HCT116 (cell line): ENCODE measurements at regions not wholly inside any gene's neighbourhood (a gene's known extent, or its start where the extent isn't known, plus 50 kb on each side); places are given as distances from the start of the nearest gene placed in this dataset.

Experiments used
- ATAC-seq: fragments of 200-7000 bp; cut with Tn5 transposase; 2 replicates; pipeline ENCODE4 v1.9.1; 2020; ENCODE audit warnings: mild to moderate bottlenecking, moderate library complexity
- BruUV-seq: library from RNA; stranded (reverse); fragments of 400-500 nt; replicated peaks from 2 replicates; lab custom pipeline; 2021; lab: Mats Ljungman, UMichigan
- CTCF ChIA-PET: fragments of 300-600 bp; sonication (Branson Sonifier 250); formaldehyde crosslinking; loops from one replicate; lab custom pipeline; 2021; ENCODE audit warnings: antibody characterized with exemption; lab: Charles Lee
- POLR2A ChIA-PET: fragments of 300-600, 350-600 bp; sonication (Branson Sonifier 250); formaldehyde crosslinking; loops from one replicate; lab custom pipeline; 2021; ENCODE audit warnings: antibody characterized with exemption; lab: Charles Lee
- RAD21 ChIA-PET, 2 experiments: fragments of 300-600 bp; sonication (Branson Sonifier 250); formaldehyde crosslinking; loops; one replicate each; lab custom pipeline; 2023; ENCODE audit warnings: low total read pairs in 2 of 2; ENCODE audit not compliant: uncharacterized antibody in 2 of 2, unreplicated experiment in 2 of 2, low non-redundant PET in 1 of 2; lab: Charles Lee
- DNase-seq: peaks from one replicate; pipeline ENCODE4 v3.0.0-alpha.2; 2010; ENCODE audit warnings: low read depth, low spot score
- H2AFZ ChIP-seq: fragments of 200-600 bp; shearing (Covaris generic), sonication (generic); 2 replicates; pipeline ENCODE4 v1.6.1; 2017; ENCODE audit warnings: low read depth, mixed run types, mixed read lengths, antibody characterized with exemption, low read length; ENCODE audit not compliant: poor library complexity, severe bottlenecking
- H3K27ac ChIP-seq: 2 replicates; pipeline ENCODE4 v1.5.1; 2012; ENCODE audit warnings: low read depth, low read length
- H3K27me3 ChIP-seq: fragments of 200-600 bp; sonication (generic); 2 replicates; pipeline ENCODE4 v1.6.1; 2016; ENCODE audit warnings: mixed run types, low read length, mixed read lengths; ENCODE audit not compliant: insufficient read depth
- H3K36me3 ChIP-seq, 2 experiments: fragments of 200-500 bp in 1 of 2; fragments of 200-600 bp in 1 of 2; sonication (Bioruptor generic) in 1 of 2; sonication (generic) in 1 of 2; 2 replicates each; pipeline versions ENCODE4 v1.5.1 to v1.6.1; 2014 to 2016; ENCODE audit warnings: low read length in 2 of 2, inconsistent platforms in 1 of 2, mixed read lengths in 1 of 2, mixed run types in 1 of 2; ENCODE audit not compliant: insufficient read depth in 2 of 2, control insufficient read depth in 1 of 2
- H3K4me1 ChIP-seq, 2 experiments: fragments of 200-600 bp in 1 of 2; sonication (generic) in 1 of 2; 2 replicates each; pipeline versions ENCODE4 v1.5.1 to v1.6.1; 2012 to 2017; ENCODE audit warnings: low read length in 2 of 2, inconsistent platforms in 1 of 2, mild to moderate bottlenecking in 1 of 2, mixed read lengths in 1 of 2, mixed run types in 1 of 2, moderate library complexity in 1 of 2; ENCODE audit not compliant: insufficient read depth in 2 of 2, control insufficient read depth in 1 of 2
- H3K4me2 ChIP-seq: fragments of 200-600 bp; sonication (generic); 2 replicates; pipeline ENCODE4 v1.6.1; 2017; ENCODE audit warnings: mixed run types, low read length, mixed read lengths
- H3K4me3 ChIP-seq, 2 experiments: fragments of 200-600 bp in 1 of 2; sonication (generic) in 1 of 2; replicated peaks in 1 of 2; 2 replicates each; pipeline ENCODE4 v1.5.1; 2011 to 2016; ENCODE audit warnings: low read length in 2 of 2, control low read depth in 1 of 2, low read depth in 1 of 2, mild to moderate bottlenecking in 1 of 2, mixed read lengths in 1 of 2, mixed run types in 1 of 2
- H3K79me2 ChIP-seq: fragments of 200-600 bp; sonication (generic); 2 replicates; pipeline ENCODE4 v1.6.1; 2017; ENCODE audit warnings: mild to moderate bottlenecking, mixed run types, low read length, moderate library complexity, mixed read lengths; ENCODE audit not compliant: insufficient read depth
- H3K9ac ChIP-seq: fragments of 200-600 bp; sonication (generic); 2 replicates; pipeline ENCODE4 v1.6.1; 2016; ENCODE audit warnings: low read length, mixed read lengths
- H3K9me2 ChIP-seq: fragments of 200-600 bp; sonication (generic), shearing (Covaris generic); 2 replicates; pipeline ENCODE4 v1.6.1; 2017; ENCODE audit warnings: mixed run types, mild to moderate bottlenecking, moderate library complexity; ENCODE audit not compliant: insufficient read depth
- H3K9me3 ChIP-seq, 2 experiments: fragments of 200-500 bp in 1 of 2; fragments of 200-600 bp in 1 of 2; sonication (Bioruptor generic) in 1 of 2; sonication (generic) in 1 of 2; 2 replicates each; pipeline ENCODE4 v1.6.1; 2014 to 2017; ENCODE audit warnings: low read length in 2 of 2, mixed read lengths in 2 of 2, inconsistent platforms in 1 of 2, low read depth in 1 of 2, mild to moderate bottlenecking in 1 of 2, mixed run types in 1 of 2, moderate library complexity in 1 of 2; ENCODE audit not compliant: control insufficient read depth in 1 of 2, insufficient read depth in 1 of 2
- H4K20me1 ChIP-seq: fragments of 200-600 bp; sonication (generic), shearing (Covaris generic); 2 replicates; pipeline ENCODE4 v1.6.1; 2017; ENCODE audit warnings: mixed run types, mild to moderate bottlenecking, moderate library complexity; ENCODE audit not compliant: insufficient read depth
- CEBPB ChIP-seq: IDR thresholded peaks from 2 replicates; pipeline ENCODE4 v1.6.1; 2012; ENCODE audit warnings: low read depth
- ELF1 ChIP-seq: IDR thresholded peaks from 2 replicates; pipeline ENCODE4 v1.6.1; 2012; ENCODE audit warnings: low read depth, borderline replicate concordance
- EZH2phosphoT487 ChIP-seq: fragments of 200-600 bp; IDR thresholded peaks from 2 replicates; pipeline ENCODE4 v1.6.1; 2018; ENCODE audit warnings: antibody characterized with exemption, borderline replicate concordance
- POLR2AphosphoS5 ChIP-seq: IDR thresholded peaks from 2 replicates; pipeline ENCODE4 v1.6.1; 2011; ENCODE audit warnings: mild to moderate bottlenecking, low read depth, low read length, moderate library complexity
- RAD21 ChIP-seq: IDR thresholded peaks from 2 replicates; pipeline ENCODE4 v1.6.1; 2012; ENCODE audit warnings: low read depth, mild to moderate bottlenecking
- SP1 ChIP-seq: IDR thresholded peaks from 2 replicates; pipeline ENCODE4 v1.6.1; 2012; ENCODE audit warnings: low read depth
- SRF ChIP-seq: IDR thresholded peaks from 2 replicates; pipeline ENCODE4 v1.6.1; 2012; ENCODE audit warnings: low read depth
- YY1 ChIP-seq: IDR thresholded peaks from 2 replicates; pipeline ENCODE4 v1.6.1; 2011; ENCODE audit warnings: low read length, low read depth, moderate library complexity, mild to moderate bottlenecking; ENCODE audit not compliant: insufficient replicate concordance; ENCODE audit errors: extremely low read depth
- ZFX ChIP-seq: fragments of 450-650 bp; IDR thresholded peaks from 2 replicates; pipeline ENCODE4 v1.6.1; 2017
- intact Hi-C: fragments of 100-400 bp; cut with micrococcal nuclease; formaldehyde crosslinking; loops from 2 replicates; pipeline ENCODE4 v1.10.0; 2022
- TF ChIP-seq, protein P1 (sequence below): IDR thresholded peaks from 2 replicates; pipeline ENCODE4 v1.6.1; 2011; ENCODE audit warnings: mild to moderate bottlenecking, low read length, moderate library complexity; ENCODE audit not compliant: insufficient replicate concordance; ENCODE audit errors: extremely low read depth
- TF ChIP-seq, protein P2 (sequence below), 3 experiments: fragments of 200-600 bp in 1 of 3; sonication (generic) in 1 of 3; IDR thresholded peaks in 2 of 3; conservative IDR thresholded peaks in 1 of 3; 2 replicates each; pipeline ENCODE4 v1.5.1; 2012 to 2017; ENCODE audit warnings: low read depth in 2 of 3, low read length in 2 of 3, antibody characterized with exemption in 1 of 3, borderline replicate concordance in 1 of 3, control low read depth in 1 of 3, mild to moderate bottlenecking in 1 of 3, mixed read lengths in 1 of 3, mixed run types in 1 of 3, moderate library complexity in 1 of 3; ENCODE audit not compliant: insufficient read depth in 1 of 3
- TF ChIP-seq, protein P3 (sequence below): IDR thresholded peaks from 2 replicates; pipeline ENCODE4 v1.6.1; 2012
- TF ChIP-seq, protein P4 (sequence below): IDR thresholded peaks from 2 replicates; pipeline ENCODE4 v1.6.1; 2012

DNA sequence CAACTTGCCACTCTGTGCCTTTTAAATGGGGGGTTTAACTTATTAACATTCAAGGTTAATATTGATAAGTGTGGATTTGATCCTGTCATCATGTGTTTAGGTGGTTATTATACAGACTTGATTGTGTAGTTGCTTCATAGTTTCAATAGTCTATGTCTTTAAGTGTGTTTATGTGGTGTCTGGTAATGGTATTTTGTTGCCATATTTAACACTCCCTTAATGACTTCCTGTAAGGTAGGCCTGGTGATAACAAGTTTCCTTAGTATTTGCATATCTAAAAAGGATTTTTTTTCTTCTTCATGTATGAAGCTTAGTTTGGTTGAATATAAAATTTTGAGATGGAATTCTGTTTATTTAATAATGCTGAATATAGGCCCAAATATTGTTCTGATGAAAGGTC is 506.0 kb upstream of the ZNF462 start:
- Histone ChIP-seq H3K9me3 (no peaks in the 10 kb centered on the region), H3K79me2 (no peaks in the 10 kb centered on the region), H3K9ac (no peak overlapping the region), H3K9me2 (no peaks in the 10 kb centered on the region), H3K4me2 (no peak overlapping the region), H4K20me1 (no peaks in the 10 kb centered on the region), H3K27me3 (no peaks in the 10 kb centered on the region), H2AFZ (no peak overlapping the region), H3K4me1 (no peaks in the 10 kb centered on the region), H3K4me3 (no peak overlapping the region), H3K27ac (no peak overlapping the region), H3K36me3 (no peaks in the 10 kb centered on the region)
- ATAC-seq (no peak), DNase-seq (no peak)
- BruUV-seq = no TSS peak
- ChIA-PET RAD21 (no interaction called here), POLR2A (no interaction called here), CTCF (no interaction called here)
- intact Hi-C loops = no loop called here
- TF ChIP-seq SP1 (no peak), RAD21 (no peak), EZH2phosphoT487 (no peak), YY1 (no peak)
- TF ChIP-seq, protein P1, sequence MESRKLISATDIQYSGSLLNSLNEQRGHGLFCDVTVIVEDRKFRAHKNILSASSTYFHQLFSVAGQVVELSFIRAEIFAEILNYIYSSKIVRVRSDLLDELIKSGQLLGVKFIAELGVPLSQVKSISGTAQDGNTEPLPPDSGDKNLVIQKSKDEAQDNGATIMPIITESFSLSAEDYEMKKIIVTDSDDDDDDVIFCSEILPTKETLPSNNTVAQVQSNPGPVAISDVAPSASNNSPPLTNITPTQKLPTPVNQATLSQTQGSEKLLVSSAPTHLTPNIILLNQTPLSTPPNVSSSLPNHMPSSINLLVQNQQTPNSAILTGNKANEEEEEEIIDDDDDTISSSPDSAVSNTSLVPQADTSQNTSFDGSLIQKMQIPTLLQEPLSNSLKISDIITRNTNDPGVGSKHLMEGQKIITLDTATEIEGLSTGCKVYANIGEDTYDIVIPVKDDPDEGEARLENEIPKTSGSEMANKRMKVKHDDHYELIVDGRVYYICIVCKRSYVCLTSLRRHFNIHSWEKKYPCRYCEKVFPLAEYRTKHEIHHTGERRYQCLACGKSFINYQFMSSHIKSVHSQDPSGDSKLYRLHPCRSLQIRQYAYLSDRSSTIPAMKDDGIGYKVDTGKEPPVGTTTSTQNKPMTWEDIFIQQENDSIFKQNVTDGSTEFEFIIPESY = no peak

DNA sequence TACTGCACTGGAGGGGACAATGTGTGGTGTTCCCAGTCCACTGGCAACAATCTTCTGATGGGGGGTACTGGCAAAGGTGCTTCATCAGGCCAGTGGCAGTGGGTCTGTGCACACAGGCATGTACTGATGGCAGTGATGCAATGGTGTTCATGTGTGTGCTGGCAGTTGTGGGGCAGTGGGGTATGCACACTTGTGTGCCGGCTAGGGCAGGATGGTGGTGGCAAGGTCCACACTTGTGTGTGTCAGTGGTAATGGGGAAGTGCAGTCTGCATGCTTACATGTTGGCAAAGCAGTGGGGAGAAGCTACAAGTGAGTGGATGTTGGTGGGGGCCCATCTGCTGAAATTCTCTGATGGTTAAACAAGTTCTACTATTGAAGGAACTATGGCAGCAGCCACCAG is 504.6 kb upstream of the ZNF462 start:
- TF ChIP-seq, protein P2, sequence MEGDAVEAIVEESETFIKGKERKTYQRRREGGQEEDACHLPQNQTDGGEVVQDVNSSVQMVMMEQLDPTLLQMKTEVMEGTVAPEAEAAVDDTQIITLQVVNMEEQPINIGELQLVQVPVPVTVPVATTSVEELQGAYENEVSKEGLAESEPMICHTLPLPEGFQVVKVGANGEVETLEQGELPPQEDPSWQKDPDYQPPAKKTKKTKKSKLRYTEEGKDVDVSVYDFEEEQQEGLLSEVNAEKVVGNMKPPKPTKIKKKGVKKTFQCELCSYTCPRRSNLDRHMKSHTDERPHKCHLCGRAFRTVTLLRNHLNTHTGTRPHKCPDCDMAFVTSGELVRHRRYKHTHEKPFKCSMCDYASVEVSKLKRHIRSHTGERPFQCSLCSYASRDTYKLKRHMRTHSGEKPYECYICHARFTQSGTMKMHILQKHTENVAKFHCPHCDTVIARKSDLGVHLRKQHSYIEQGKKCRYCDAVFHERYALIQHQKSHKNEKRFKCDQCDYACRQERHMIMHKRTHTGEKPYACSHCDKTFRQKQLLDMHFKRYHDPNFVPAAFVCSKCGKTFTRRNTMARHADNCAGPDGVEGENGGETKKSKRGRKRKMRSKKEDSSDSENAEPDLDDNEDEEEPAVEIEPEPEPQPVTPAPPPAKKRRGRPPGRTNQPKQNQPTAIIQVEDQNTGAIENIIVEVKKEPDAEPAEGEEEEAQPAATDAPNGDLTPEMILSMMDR (IDR thresholded peaks at IDR 0.05 in 2 of 3, conservative IDR thresholded peaks at IDR 0.05 in 1 of 3; ENCODE audit: borderline replicate concordance in 1 of 3, insufficient read depth in 1 of 3, low read depth in 2 of 3, low read length in 2 of 3) = no peak
- TF ChIP-seq CEBPB (no peak), SRF (no peak), ZFX (no peak), ELF1 (no peak), EZH2phosphoT487 (no peak), POLR2AphosphoS5 (no peak), RAD21 (no peak)
- TF ChIP-seq, protein P1 = no peak
- TF ChIP-seq, protein P3, sequence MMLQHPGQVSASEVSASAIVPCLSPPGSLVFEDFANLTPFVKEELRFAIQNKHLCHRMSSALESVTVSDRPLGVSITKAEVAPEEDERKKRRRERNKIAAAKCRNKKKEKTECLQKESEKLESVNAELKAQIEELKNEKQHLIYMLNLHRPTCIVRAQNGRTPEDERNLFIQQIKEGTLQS = no peak
- TF ChIP-seq, protein P4, sequence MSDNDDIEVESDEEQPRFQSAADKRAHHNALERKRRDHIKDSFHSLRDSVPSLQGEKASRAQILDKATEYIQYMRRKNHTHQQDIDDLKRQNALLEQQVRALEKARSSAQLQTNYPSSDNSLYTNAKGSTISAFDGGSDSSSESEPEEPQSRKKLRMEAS = no peak
- intact Hi-C loops = no loop called here
- no peaks in the 10 kb centered on the region for H3K36me3 ChIP-seq
- no peak overlapping the region for H3K4me3 ChIP-seq
- no peaks in the 10 kb centered on the region for H3K27me3 ChIP-seq
- ATAC-seq = no peak
- H3K79me2 ChIP-seq = no peaks in the 10 kb centered on the region
- no peaks in the 10 kb centered on the region for H4K20me1 ChIP-seq
- DNase-seq = no peak
- BruUV-seq = no TSS peak
- H2AFZ ChIP-seq = no peak overlapping the region
- H3K27ac ChIP-seq = no peak overlapping the region
- H3K4me2 ChIP-seq = no peak overlapping the region
- ChIA-PET POLR2A (no interaction called here), CTCF (no interaction called here), RAD21 (no interaction called here)
- H3K9ac ChIP-seq = no peak overlapping the region
- no peaks in the 10 kb centered on the region for H3K4me1 ChIP-seq
- no peaks in the 10 kb centered on the region for H3K9me2 ChIP-seq
- H3K9me3 ChIP-seq = no peaks in the 10 kb centered on the region
